OCI-LY1 (cell line): ENCODE measurements at regions not wholly inside any gene's neighbourhood (a gene's known extent, or its start where the extent isn't known, plus 50 kb on each side); places are given as distances from the start of the nearest gene placed in this dataset.

Experiments
- H2AFZ ChIP-seq: fragments of 200-600 bp; sonication (generic), shearing (Covaris generic); 2 replicates; pipeline ENCODE4 v1.6.0; 2014; ENCODE audit warnings: antibody characterized with exemption, mild to moderate bottlenecking, low read length
- H3F3A ChIP-seq: fragments of 200-600 bp; sonication (generic), shearing (Covaris generic); 2 replicates; pipeline ENCODE4 v1.6.0; 2014; ENCODE audit warnings: mild to moderate bottlenecking, antibody characterized with exemption, low read length, moderate library complexity; ENCODE audit not compliant: insufficient read depth
- H3K27ac ChIP-seq: fragments of 200-600 bp; sonication (generic); 2 replicates; pipeline ENCODE4 v1.5.1; 2014; ENCODE audit warnings: low read length, mixed run types, mild to moderate bottlenecking, low read depth; ENCODE audit not compliant: poor library complexity, severe bottlenecking
- H3K27me3 ChIP-seq: fragments of 200-600 bp; sonication (generic); 2 replicates; pipeline ENCODE4 v1.6.0; 2014; ENCODE audit warnings: antibody characterized with exemption, mild to moderate bottlenecking, low read length, moderate library complexity; ENCODE audit not compliant: insufficient read depth
- H3K36me3 ChIP-seq: fragments of 200-600 bp; sonication (generic); 2 replicates; pipeline ENCODE4 v1.6.1; 2014; ENCODE audit warnings: mild to moderate bottlenecking, antibody characterized with exemption, low read length, moderate library complexity, mixed read lengths; ENCODE audit not compliant: insufficient read depth
- H3K4me1 ChIP-seq: fragments of 200-600 bp; sonication (generic); 2 replicates; pipeline ENCODE4 v1.5.1; 2014; ENCODE audit warnings: mild to moderate bottlenecking, low read length, moderate library complexity; ENCODE audit not compliant: insufficient read depth, severe bottlenecking
- H3K4me2 ChIP-seq: fragments of 200-600 bp; sonication (generic), shearing (Covaris generic); 2 replicates; pipeline ENCODE4 v1.6.1; 2014; ENCODE audit warnings: low read length
- H3K4me3 ChIP-seq: fragments of 200-600 bp; sonication (generic); 2 replicates; pipeline ENCODE4 v1.5.1; 2014; ENCODE audit warnings: low read length, low read depth, mild to moderate bottlenecking, mixed read lengths; ENCODE audit not compliant: poor library complexity, severe bottlenecking
- H3K79me2 ChIP-seq: fragments of 200-600 bp; shearing (Covaris generic); 2 replicates; pipeline ENCODE4 v1.6.1; 2016; ENCODE audit warnings: mixed run types, low read length, mixed read lengths; ENCODE audit not compliant: insufficient read depth
- H3K9ac ChIP-seq: fragments of 200-600 bp; sonication (generic), shearing (Covaris generic); 2 replicates; pipeline ENCODE4 v1.6.1; 2014; ENCODE audit warnings: mild to moderate bottlenecking, low read length, mixed read lengths
- H3K9me2 ChIP-seq: fragments of 200-600 bp; sonication (generic), shearing (Covaris generic); 2 replicates; pipeline ENCODE4 v1.6.1; 2014; ENCODE audit warnings: low read depth, mild to moderate bottlenecking, low read length, mixed read lengths
- H3K9me3 ChIP-seq: fragments of 200-600 bp; shearing (Covaris generic); 2 replicates; pipeline ENCODE4 v1.6.1; 2014; ENCODE audit warnings: low read length, mixed read lengths
- H4K20me1 ChIP-seq: fragments of 200-600 bp; sonication (generic), shearing (Covaris generic); 2 replicates; pipeline ENCODE4 v1.6.0; 2016; ENCODE audit warnings: mild to moderate bottlenecking, low read length; ENCODE audit not compliant: insufficient read depth
- EZH2 ChIP-seq: fragments of 200-600 bp; sonication (generic), shearing (Covaris generic); IDR thresholded peaks from 2 replicates; pipeline ENCODE4 v1.8.0; 2017; ENCODE audit warnings: borderline replicate concordance, mixed run types, mild to moderate bottlenecking, antibody characterized with exemption, low read length, moderate library complexity, mixed read lengths
- TF ChIP-seq, protein P1 (sequence below): fragments of 200-600 bp; sonication (generic), shearing (Covaris generic); IDR thresholded peaks from 2 replicates; pipeline ENCODE4 v1.5.1; 2017; ENCODE audit warnings: mild to moderate bottlenecking, antibody characterized with exemption, low read length, moderate library complexity, mixed read lengths

DNA sequence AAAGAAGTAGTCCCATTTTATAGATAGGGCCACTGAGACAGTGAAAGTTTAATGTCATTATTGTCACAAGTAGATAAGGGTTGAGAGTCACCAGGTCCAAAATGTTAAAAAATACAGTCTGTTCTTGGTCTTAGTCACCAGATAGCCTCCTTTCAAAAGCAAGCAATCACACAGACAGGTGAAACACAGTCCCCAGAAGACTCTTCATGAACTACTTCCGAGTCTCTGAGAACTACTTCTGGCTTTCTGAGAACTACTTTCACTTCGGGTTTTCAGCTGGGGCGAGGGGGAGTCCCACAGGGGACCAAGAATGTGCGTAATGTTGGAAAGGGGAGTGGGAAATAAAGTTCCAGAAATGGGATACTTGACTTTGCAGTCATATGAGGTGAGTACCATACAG is 143.2 kb downstream of the HHIPL2 start:
- no peaks in the 10 kb centered on the region for H3K79me2 ChIP-seq
- no peak overlapping the region for H3K4me3 ChIP-seq
- no peaks in the 10 kb centered on the region for H3K36me3 ChIP-seq
- no peaks in the 10 kb centered on the region for H3K27me3 ChIP-seq
- H3K4me2 ChIP-seq = no peak overlapping the region
- no peaks in the 10 kb centered on the region for H4K20me1 ChIP-seq
- H2AFZ ChIP-seq = no peak overlapping the region
- H3K9ac ChIP-seq = no peak overlapping the region
- H3K4me1 ChIP-seq = no peaks in the 10 kb centered on the region
- TF ChIP-seq EZH2 = no peak
- TF ChIP-seq, protein P1, sequence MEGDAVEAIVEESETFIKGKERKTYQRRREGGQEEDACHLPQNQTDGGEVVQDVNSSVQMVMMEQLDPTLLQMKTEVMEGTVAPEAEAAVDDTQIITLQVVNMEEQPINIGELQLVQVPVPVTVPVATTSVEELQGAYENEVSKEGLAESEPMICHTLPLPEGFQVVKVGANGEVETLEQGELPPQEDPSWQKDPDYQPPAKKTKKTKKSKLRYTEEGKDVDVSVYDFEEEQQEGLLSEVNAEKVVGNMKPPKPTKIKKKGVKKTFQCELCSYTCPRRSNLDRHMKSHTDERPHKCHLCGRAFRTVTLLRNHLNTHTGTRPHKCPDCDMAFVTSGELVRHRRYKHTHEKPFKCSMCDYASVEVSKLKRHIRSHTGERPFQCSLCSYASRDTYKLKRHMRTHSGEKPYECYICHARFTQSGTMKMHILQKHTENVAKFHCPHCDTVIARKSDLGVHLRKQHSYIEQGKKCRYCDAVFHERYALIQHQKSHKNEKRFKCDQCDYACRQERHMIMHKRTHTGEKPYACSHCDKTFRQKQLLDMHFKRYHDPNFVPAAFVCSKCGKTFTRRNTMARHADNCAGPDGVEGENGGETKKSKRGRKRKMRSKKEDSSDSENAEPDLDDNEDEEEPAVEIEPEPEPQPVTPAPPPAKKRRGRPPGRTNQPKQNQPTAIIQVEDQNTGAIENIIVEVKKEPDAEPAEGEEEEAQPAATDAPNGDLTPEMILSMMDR = no peak
- no peaks in the 10 kb centered on the region for H3K9me3 ChIP-seq
- no peaks in the 10 kb centered on the region for H3K9me2 ChIP-seq
- no peak overlapping the region for H3K27ac ChIP-seq
- H3F3A ChIP-seq = no peaks in the 10 kb centered on the region

DNA sequence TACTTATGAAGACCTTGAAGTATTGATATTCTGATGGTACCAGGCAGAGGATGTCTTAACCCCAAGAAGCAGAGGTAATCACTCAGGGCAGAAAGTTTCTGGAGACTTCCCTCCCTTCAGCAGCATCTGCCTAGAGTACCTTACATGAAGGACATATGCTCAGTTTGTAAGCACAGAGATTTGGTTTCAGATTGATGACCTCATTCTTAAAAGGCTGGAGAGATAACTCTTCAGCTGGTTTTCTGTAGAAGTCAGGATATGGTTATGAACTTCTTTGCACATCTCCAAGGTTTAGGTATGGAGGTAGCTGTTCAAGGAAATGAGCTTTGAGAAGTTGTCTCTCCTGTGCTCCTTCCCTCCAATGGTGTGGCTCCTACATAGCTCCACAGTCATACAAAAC is 148.7 kb downstream of the HHIPL2 start:
- H3K4me2 ChIP-seq = no peak overlapping the region
- no peaks in the 10 kb centered on the region for H3K27me3 ChIP-seq
- no peaks in the 10 kb centered on the region for H3K36me3 ChIP-seq
- H3K79me2 ChIP-seq = no peaks in the 10 kb centered on the region
- no peaks in the 10 kb centered on the region for H3K9me3 ChIP-seq
- H4K20me1 ChIP-seq = no peaks in the 10 kb centered on the region
- TF ChIP-seq, protein P1 = no peak
- TF ChIP-seq EZH2 = no peak
- no peak overlapping the region for H3K9ac ChIP-seq
- no peaks in the 10 kb centered on the region for H3K4me1 ChIP-seq
- H3F3A ChIP-seq = no peaks in the 10 kb centered on the region
- H3K4me3 ChIP-seq = no peak overlapping the region
- no peaks in the 10 kb centered on the region for H3K9me2 ChIP-seq
- H2AFZ ChIP-seq = no peak overlapping the region
- H3K27ac ChIP-seq = no peak overlapping the region

DNA sequence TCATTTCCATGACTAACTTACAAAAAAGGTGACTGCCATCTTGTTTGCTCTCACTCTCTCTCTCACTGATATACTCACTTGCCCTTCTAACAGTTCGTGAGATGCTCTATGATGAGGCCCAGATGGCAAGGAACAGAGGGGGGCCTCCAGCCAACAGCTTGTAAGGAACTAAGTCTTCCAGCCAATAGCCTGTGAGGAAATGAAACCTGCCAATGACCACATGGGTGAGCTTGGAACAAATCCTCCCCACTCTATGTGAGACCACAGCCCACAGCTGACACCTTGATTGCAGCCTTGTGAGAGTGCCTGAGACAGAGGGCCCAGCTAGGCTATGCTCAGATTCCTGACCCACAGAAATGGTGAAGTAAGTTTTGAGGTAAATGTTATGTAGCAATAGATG is 153.7 kb downstream of the HHIPL2 start:
- Histone ChIP-seq H2AFZ (no peak overlapping the region), H3K9ac (no peak overlapping the region), H3K4me1 (no peaks in the 10 kb centered on the region), H3K9me2 (no peaks in the 10 kb centered on the region), H3F3A (no peaks in the 10 kb centered on the region), H3K27ac (no peak overlapping the region), H3K36me3 (no peaks in the 10 kb centered on the region), H3K4me3 (no peak overlapping the region), H3K27me3 (no peaks in the 10 kb centered on the region), H3K79me2 (no peaks in the 10 kb centered on the region), H3K9me3 (no peaks in the 10 kb centered on the region), H4K20me1 (no peaks in the 10 kb centered on the region), H3K4me2 (no peak overlapping the region)
- no peak for TF ChIP-seq EZH2
- TF ChIP-seq, protein P1 = no peak
